CD4-positive, alpha-beta memory T cell (primary cell): ENCODE measurements at regions not wholly inside any gene's neighbourhood (a gene's known extent, or its start where the extent isn't known, plus 50 kb on each side); places are given as distances from the start of the nearest gene placed in this dataset.

Experiments
- CTCF ChIA-PET: fragments of 350-600 bp; sonication (Branson Sonifier 250); formaldehyde crosslinking; loops from one replicate; lab custom pipeline; 2021; ENCODE audit warnings: inconsistent platforms; ENCODE audit not compliant: partially characterized antibody; lab: Charles Lee
- POLR2A ChIA-PET: fragments of 350-600 bp; sonication (Branson Sonifier 250); formaldehyde crosslinking; loops from one replicate; lab custom pipeline; 2021; ENCODE audit not compliant: partially characterized antibody; lab: Charles Lee
- DNase-seq, 5 donors: peaks; one replicate each; pipeline versions ENCODE4 v3.0.0 to v3.0.0-alpha.2; 2020 to 2022; ENCODE audit warnings: mixed read lengths in 1 of 5
- H3K27ac ChIP-seq: one replicate; pipeline ENCODE4 v1.7.0; 2013; ENCODE audit warnings: low read depth, low read length
- H3K27me3 ChIP-seq: 2 replicates; pipeline ENCODE4 v1.7.0; 2013; ENCODE audit warnings: mild to moderate bottlenecking, low read length, moderate library complexity; ENCODE audit not compliant: insufficient read depth
- H3K36me3 ChIP-seq: 2 replicates; pipeline ENCODE4 v1.7.0; 2013; ENCODE audit warnings: mild to moderate bottlenecking, low read length, moderate library complexity; ENCODE audit not compliant: insufficient read depth
- H3K4me1 ChIP-seq: 2 replicates; pipeline ENCODE4 v1.7.0; 2013; ENCODE audit warnings: mild to moderate bottlenecking, low read length, moderate library complexity; ENCODE audit not compliant: insufficient read depth
- H3K4me3 ChIP-seq, 2 donors: one replicate each; pipeline ENCODE4 v1.7.0; 2013; ENCODE audit warnings: low read length in 2 of 2, mild to moderate bottlenecking in 1 of 2
- H3K9me3 ChIP-seq, 2 donors: one replicate each; pipeline ENCODE4 v1.7.0; 2013; ENCODE audit warnings: low read length in 2 of 2, control low read depth in 1 of 2; ENCODE audit not compliant: control insufficient read depth in 1 of 2
- H3K27ac Mint-ChIP-seq, 7 donors: one replicate each; pipeline ENCODE4 v1.8.0; 2020 to 2021; ENCODE audit warnings: mixed read lengths in 7 of 7, mild to moderate bottlenecking in 6 of 7, inconsistent platforms in 3 of 7, moderate library complexity in 3 of 7
- H3K27me3 Mint-ChIP-seq, 2 donors: one replicate each; pipeline ENCODE4 v1.8.0; 2020 to 2021; ENCODE audit warnings: mixed read lengths in 2 of 2
- H3K36me3 Mint-ChIP-seq, 2 donors: one replicate each; pipeline ENCODE4 v1.8.0; 2020 to 2021; ENCODE audit warnings: mixed read lengths in 2 of 2, inconsistent platforms in 1 of 2, mild to moderate bottlenecking in 1 of 2
- H3K4me1 Mint-ChIP-seq, 4 donors: one replicate each; pipeline ENCODE4 v1.8.0; 2020 to 2021; ENCODE audit warnings: mixed read lengths in 4 of 4, mild to moderate bottlenecking in 1 of 4
- H3K4me3 Mint-ChIP-seq, 8 donors: one replicate each; pipeline ENCODE4 v1.8.0; 2020 to 2021; ENCODE audit warnings: mixed read lengths in 8 of 8, mild to moderate bottlenecking in 7 of 8, moderate library complexity in 6 of 8, inconsistent platforms in 3 of 8
- H3K9me3 Mint-ChIP-seq, 8 donors: one replicate each; pipeline ENCODE4 v1.8.0; 2020 to 2021; ENCODE audit warnings: mixed read lengths in 8 of 8, mild to moderate bottlenecking in 5 of 8, inconsistent platforms in 3 of 8, moderate library complexity in 1 of 8
- intact Hi-C: fragments of 100-400 bp; cut with micrococcal nuclease; formaldehyde crosslinking; loops from one replicate; pipeline ENCODE4 v1.15.1; 2023

DNA sequence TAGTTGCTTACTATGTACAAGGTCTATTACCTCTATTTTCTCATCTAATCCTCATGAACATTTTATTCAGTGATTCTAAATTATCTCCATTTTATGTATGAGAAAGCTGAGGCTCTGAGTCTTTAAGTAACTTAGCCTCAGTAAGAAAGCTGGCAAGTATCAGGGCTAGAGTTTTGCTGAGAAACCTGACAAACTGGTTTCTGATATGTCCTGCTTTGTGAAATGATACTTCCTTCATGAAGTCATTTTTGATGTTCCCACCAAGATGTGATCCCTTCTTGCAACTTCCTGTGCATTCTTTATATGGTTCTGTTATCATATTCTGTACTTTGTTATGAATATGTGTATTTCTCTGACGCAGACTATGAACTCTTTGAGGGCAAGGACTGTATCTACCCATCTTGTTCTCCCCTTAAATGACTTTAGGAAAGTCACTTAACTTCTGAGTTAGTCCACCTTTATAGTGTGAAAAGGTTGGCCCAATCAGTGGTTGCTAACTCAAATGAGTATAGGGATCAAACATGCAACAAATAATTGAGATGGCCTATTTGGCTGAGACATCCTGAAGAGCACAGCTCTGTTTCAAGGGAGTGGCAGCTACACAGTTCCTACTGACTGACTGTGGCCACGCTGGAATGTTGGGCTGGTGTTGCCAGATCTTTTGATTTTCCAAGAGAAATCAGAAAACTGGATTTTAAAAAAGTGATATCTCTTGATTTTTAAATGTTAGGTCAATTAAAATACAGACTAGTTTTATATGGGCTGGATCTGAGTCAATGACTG, 127.9 kb upstream of the AMOT start:
- Histone ChIP-seq H3K27ac (no peak overlapping the region), H3K4me3 (no peak overlapping the region), H3K4me1 (no peaks in the 10 kb centered on the region), H3K36me3 (no peaks in the 10 kb centered on the region), H3K27me3 (no peaks in the 10 kb centered on the region), H3K9me3 (no peaks in the 10 kb centered on the region)
- peaks cover 0 to 2% of the 10 kb centered on the region in 2 donors for H3K27me3 Mint-ChIP-seq
- no peak overlapping the region for H3K4me3 Mint-ChIP-seq
- POLR2A ChIA-PET = no interaction called here
- no peaks in the 10 kb centered on the region for H3K4me1 Mint-ChIP-seq
- no peak for DNase-seq
- H3K27ac Mint-ChIP-seq = no peak overlapping the region
- H3K9me3 Mint-ChIP-seq = no peaks in the 10 kb centered on the region
- CTCF ChIA-PET = no interaction called here
- intact Hi-C loops = no loop called here
- H3K36me3 Mint-ChIP-seq = no peaks in the 10 kb centered on the region

- H3K9me3 Mint-ChIP-seq = no peaks in the 10 kb centered on the region
- no peak for DNase-seq
- H3K27me3 Mint-ChIP-seq = peaks cover 0 to 1% of the 10 kb centered on the region in 2 donors
- CTCF ChIA-PET = no interaction called here
- Histone ChIP-seq H3K4me1 (no peaks in the 10 kb centered on the region), H3K27ac (no peak overlapping the region), H3K4me3 (no peak overlapping the region), H3K27me3 (no peaks in the 10 kb centered on the region), H3K36me3 (no peaks in the 10 kb centered on the region), H3K9me3 (no peaks in the 10 kb centered on the region)
- no peak overlapping the region for H3K4me3 Mint-ChIP-seq
- no peaks in the 10 kb centered on the region for H3K36me3 Mint-ChIP-seq
- intact Hi-C loops = no loop called here
- no peak overlapping the region for H3K27ac Mint-ChIP-seq
- H3K4me1 Mint-ChIP-seq = no peaks in the 10 kb centered on the region
- POLR2A ChIA-PET = no interaction called here
Observed at GRCh38 chrX:112967903-112968302, 127.3 kb upstream of the AMOT start.

- intact Hi-C loops = no loop called here
- Histone ChIP-seq H3K27ac (no peak overlapping the region), H3K4me3 (no peak overlapping the region), H3K4me1 (no peaks in the 10 kb centered on the region), H3K36me3 (no peaks in the 10 kb centered on the region), H3K27me3 (no peaks in the 10 kb centered on the region), H3K9me3 (no peaks in the 10 kb centered on the region)
- Mint-ChIP-seq H3K36me3 (no peaks in the 10 kb centered on the region), H3K4me3 (no peak overlapping the region), H3K4me1 (no peaks in the 10 kb centered on the region), H3K27me3 (no peaks in the 10 kb centered on the region), H3K27ac (no peak overlapping the region), H3K9me3 (no peaks in the 10 kb centered on the region)
- ChIA-PET CTCF (no interaction called here), POLR2A (no interaction called here)
- no peak for DNase-seq
Observed at GRCh38 chrX:112967341-112967740, 126.7 kb upstream of the AMOT start.

- Mint-ChIP-seq H3K27ac (no peak overlapping the region), H3K27me3 (peaks cover 0 to 1% of the 10 kb centered on the region in 2 donors), H3K4me3 (no peak overlapping the region), H3K4me1 (no peaks in the 10 kb centered on the region), H3K9me3 (no peaks in the 10 kb centered on the region), H3K36me3 (no peaks in the 10 kb centered on the region)
- intact Hi-C loops = no loop called here
- ChIA-PET POLR2A (no interaction called here), CTCF (no interaction called here)
- H3K27me3 ChIP-seq = no peaks in the 10 kb centered on the region
- no peak for DNase-seq
- no peak overlapping the region for H3K27ac ChIP-seq
- H3K9me3 ChIP-seq = no peaks in the 10 kb centered on the region
- H3K4me1 ChIP-seq = no peaks in the 10 kb centered on the region
- no peaks in the 10 kb centered on the region for H3K36me3 ChIP-seq
- H3K4me3 ChIP-seq = no peak overlapping the region
Observed at GRCh38 chrX:112961981-112962380, 121.3 kb upstream of the AMOT start.

DNA sequence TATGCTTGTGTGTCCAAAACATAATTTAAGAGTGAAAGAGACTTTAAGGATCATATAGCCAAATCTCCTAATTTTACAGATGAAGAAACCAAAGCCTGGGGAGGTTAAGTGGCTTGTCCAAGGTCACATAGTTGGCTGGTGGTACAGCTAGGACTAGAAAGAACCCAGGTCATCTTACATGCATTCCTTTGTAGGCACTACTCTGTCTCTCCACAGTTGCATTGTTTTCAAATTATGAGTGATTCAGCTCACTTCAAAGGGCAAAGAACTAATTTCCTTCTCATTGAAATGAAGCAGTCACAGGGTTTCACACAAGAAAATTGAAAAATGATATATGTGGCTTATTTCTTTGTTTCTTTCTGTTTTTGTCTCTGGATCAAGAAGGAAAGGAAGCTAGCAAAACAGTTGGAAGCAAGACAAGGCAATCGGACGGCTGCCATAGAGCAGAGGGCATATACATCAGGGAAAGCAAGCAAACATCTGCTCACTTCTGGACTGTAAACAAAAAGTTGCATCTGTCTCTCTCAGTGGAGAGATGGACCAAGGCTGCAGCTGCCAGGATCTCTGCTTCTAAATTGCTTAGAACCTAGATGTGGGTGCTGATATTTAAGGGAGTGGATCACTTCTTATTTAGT, 107.5 kb upstream of the AMOT start:
- ChIA-PET POLR2A (no interaction called here), CTCF (no interaction called here)
- H3K4me3 ChIP-seq = no peak overlapping the region
- intact Hi-C loops = no loop called here
- H3K27ac ChIP-seq = no peak overlapping the region
- no peak for DNase-seq
- H3K4me1 Mint-ChIP-seq = no peaks in the 10 kb centered on the region
- no peaks in the 10 kb centered on the region for H3K9me3 ChIP-seq
- no peaks in the 10 kb centered on the region for H3K9me3 Mint-ChIP-seq
- no peaks in the 10 kb centered on the region for H3K27me3 ChIP-seq
- no peaks in the 10 kb centered on the region for H3K4me1 ChIP-seq
- no peaks in the 10 kb centered on the region for H3K27me3 Mint-ChIP-seq
- no peak overlapping the region for H3K4me3 Mint-ChIP-seq
- no peaks in the 10 kb centered on the region for H3K36me3 ChIP-seq
- no peaks in the 10 kb centered on the region for H3K36me3 Mint-ChIP-seq
- no peak overlapping the region for H3K27ac Mint-ChIP-seq

DNA sequence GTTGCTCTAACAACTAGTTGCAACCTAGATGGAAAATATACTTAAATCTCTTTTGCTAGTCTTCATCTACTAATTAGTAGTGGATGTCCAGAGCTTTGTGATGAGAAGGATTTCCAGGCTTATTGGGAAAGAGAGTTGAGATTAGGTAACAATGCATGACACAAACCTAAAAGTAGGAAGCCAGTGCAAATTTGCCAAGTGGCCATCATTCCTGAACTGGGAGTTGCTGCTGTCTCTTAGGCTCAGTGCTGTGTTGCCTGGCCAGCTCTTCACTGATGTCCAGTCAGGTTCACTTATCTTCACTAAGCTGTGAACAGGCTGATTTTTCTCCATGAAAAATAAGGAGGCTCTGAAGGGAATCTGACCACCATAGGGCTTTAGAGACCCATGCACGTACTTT, 105.6 kb upstream of the AMOT start:
- Mint-ChIP-seq H3K9me3 (no peaks in the 10 kb centered on the region), H3K4me1 (no peaks in the 10 kb centered on the region), H3K27ac (no peak overlapping the region), H3K27me3 (peaks cover 0 to 1% of the 10 kb centered on the region in 2 donors), H3K36me3 (no peaks in the 10 kb centered on the region), H3K4me3 (no peak overlapping the region)
- H3K27ac ChIP-seq = no peak overlapping the region
- H3K4me3 ChIP-seq = no peak overlapping the region
- intact Hi-C loops = no loop called here
- ChIA-PET CTCF (no interaction called here), POLR2A (no interaction called here)
- H3K9me3 ChIP-seq = no peaks in the 10 kb centered on the region
- H3K36me3 ChIP-seq = no peaks in the 10 kb centered on the region
- H3K4me1 ChIP-seq = no peaks in the 10 kb centered on the region
- no peak for DNase-seq
- no peaks in the 10 kb centered on the region for H3K27me3 ChIP-seq

GRCh38 chrX:112945826-112946225, 105.2 kb upstream of the AMOT start:
- no peaks in the 10 kb centered on the region for H3K27me3 ChIP-seq
- H3K27me3 Mint-ChIP-seq = peaks cover 0 to 1% of the 10 kb centered on the region in 2 donors
- no peaks in the 10 kb centered on the region for H3K36me3 Mint-ChIP-seq
- ChIA-PET CTCF (no interaction called here), POLR2A (no interaction called here)
- intact Hi-C loops = no loop called here
- no peaks in the 10 kb centered on the region for H3K36me3 ChIP-seq
- H3K4me1 Mint-ChIP-seq = no peaks in the 10 kb centered on the region
- H3K9me3 Mint-ChIP-seq = no peaks in the 10 kb centered on the region
- H3K9me3 ChIP-seq = no peaks in the 10 kb centered on the region
- H3K27ac ChIP-seq = no peak overlapping the region
- DNase-seq = no peak
- no peak overlapping the region for H3K4me3 Mint-ChIP-seq
- H3K4me1 ChIP-seq = no peaks in the 10 kb centered on the region
- H3K27ac Mint-ChIP-seq = peak overlapping the region in 1 of 7 donors; percentile 53
- no peak overlapping the region for H3K4me3 ChIP-seq
